ENCODE measurements at regions not wholly inside any gene's neighbourhood (a gene's known extent, or its start where the extent isn't known, plus 50 kb on each side); places are given as distances from the start of the nearest gene placed in this dataset.

DNA sequence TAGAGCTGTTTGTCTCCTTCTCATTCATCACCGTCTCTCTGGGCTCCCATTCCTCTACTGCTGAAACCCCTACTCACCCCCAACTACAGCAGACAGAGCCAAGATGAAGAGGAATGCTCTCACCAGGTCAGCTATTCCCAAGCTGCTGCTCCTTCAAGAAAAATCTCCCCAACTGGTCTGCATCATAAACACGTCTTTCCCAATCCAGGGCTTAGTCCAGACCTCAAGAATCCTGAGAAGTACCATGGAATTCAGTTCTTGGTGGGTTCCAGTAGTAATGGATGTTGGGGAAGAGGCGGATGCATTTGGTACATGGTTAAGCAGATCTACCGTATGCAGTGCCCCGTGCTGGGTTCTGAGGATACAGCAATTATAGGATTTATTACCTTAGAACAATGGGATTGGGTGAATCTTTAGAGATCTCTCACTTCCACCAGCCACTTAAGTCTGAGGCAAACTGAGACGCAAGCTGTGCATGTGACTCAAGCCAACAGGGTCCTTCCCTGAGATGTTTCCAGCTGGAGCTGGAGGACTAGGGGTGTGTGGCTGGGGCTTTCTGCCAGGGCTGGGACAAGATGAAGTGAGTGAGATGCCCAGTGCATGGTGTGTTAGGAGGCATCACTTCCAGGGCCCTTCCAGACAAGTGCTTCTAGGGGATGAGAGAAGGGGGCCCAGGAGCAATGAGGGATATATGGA, 232.7 kb upstream of the CDH5 start:
- TF ChIP-seq, protein P1, sequence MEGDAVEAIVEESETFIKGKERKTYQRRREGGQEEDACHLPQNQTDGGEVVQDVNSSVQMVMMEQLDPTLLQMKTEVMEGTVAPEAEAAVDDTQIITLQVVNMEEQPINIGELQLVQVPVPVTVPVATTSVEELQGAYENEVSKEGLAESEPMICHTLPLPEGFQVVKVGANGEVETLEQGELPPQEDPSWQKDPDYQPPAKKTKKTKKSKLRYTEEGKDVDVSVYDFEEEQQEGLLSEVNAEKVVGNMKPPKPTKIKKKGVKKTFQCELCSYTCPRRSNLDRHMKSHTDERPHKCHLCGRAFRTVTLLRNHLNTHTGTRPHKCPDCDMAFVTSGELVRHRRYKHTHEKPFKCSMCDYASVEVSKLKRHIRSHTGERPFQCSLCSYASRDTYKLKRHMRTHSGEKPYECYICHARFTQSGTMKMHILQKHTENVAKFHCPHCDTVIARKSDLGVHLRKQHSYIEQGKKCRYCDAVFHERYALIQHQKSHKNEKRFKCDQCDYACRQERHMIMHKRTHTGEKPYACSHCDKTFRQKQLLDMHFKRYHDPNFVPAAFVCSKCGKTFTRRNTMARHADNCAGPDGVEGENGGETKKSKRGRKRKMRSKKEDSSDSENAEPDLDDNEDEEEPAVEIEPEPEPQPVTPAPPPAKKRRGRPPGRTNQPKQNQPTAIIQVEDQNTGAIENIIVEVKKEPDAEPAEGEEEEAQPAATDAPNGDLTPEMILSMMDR (IDR thresholded peaks at IDR 0.05; ENCODE audit: low read depth, low read length, poor library complexity, severe bottlenecking), result no peak
- TF ChIP-seq EZH2phosphoT487 (IDR thresholded peaks at IDR 0.05; ENCODE audit: borderline replicate concordance, low read length), result no peak

Measured in DOHH2 (cell line).